ENCODE measurements at regions not wholly inside any gene's neighbourhood (a gene's known extent, or its start where the extent isn't known, plus 50 kb on each side); places are given as distances from the start of the nearest gene placed in this dataset.
A peak's percentile ranks its signal among the peaks of the same experiment; 100 is the strongest.

DNA sequence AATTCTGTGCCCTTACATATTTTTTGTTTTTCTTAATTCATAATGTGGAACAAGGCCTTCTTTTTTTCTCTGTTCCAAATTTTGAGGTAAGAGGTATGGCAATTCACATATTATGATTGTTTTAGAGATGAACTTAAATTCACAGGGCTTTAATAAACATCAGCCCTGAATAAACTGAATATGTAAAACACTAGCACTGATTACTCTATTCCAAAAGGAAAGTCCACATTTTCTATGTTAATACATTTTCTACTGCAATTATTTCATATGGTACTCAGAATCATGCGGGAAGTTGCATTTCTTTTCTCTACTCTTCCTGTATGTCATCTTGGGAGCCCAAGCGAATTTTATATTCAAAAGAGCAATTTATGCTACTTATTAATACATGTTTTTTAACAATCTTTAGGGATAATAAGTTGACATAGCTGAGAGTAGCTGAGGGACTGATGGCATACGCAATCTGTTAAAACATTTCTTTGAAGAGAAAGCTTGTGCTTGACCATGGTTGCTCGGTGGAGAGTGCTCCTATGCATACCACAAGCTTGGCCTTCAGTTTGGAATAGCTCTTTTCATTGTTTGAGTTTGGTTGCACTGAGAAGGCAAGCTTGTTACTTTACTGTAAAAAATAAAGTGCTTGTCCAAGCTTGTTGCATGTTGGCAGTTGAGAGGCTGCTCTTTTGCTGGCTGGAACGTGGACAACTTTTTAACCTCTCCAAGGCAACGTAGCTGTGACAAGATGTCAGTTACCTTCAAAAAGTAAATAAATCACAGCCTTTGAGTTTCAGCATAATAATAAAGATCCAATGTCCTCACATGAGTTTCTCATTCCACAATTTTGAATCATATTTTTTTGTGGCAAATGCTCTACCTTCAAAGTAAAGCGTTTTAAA, 196.3 kb upstream of the SPRY1 start:
- Histone ChIP-seq H3K36me3 (ENCODE audit: control insufficient read depth in 4 of 4, insufficient read depth in 4 of 4, low read length in 4 of 4) (no peaks in the 10 kb centered on the region), H3K27ac (ENCODE audit: low read depth in 1 of 2, low read length in 1 of 2) (no peak overlapping the region), H3K27me3 (ENCODE audit: control insufficient read depth in 3 of 3, insufficient read depth in 3 of 3, low read length in 2 of 3) (no peaks in the 10 kb centered on the region), H3K9ac (ENCODE audit: insufficient read depth in 1 of 2, low read length in 2 of 2) (no peak overlapping the region), H3K9me3 (ENCODE audit: control insufficient read depth in 4 of 4, insufficient read depth in 3 of 4, low read length in 3 of 4) (no peaks in the 10 kb centered on the region), H3K4me1 (ENCODE audit: control insufficient read depth in 5 of 5, insufficient read depth in 5 of 5, low read length in 5 of 5) (peaks cover 0 to 5% (median 0%) of the 10 kb centered on the region in 5 donors), H3K4me3 (no peak overlapping the region)
- ATAC-seq (ENCODE audit: insufficient read depth, low FRiP score) (no peak), DNase-seq (peak in 1 of 3 donors; percentile 51)
- 78 to 87% methylated on average over 7 of the region's 7 CpGs for WGBS, 2 donors
- TF ChIP-seq, protein P1, sequence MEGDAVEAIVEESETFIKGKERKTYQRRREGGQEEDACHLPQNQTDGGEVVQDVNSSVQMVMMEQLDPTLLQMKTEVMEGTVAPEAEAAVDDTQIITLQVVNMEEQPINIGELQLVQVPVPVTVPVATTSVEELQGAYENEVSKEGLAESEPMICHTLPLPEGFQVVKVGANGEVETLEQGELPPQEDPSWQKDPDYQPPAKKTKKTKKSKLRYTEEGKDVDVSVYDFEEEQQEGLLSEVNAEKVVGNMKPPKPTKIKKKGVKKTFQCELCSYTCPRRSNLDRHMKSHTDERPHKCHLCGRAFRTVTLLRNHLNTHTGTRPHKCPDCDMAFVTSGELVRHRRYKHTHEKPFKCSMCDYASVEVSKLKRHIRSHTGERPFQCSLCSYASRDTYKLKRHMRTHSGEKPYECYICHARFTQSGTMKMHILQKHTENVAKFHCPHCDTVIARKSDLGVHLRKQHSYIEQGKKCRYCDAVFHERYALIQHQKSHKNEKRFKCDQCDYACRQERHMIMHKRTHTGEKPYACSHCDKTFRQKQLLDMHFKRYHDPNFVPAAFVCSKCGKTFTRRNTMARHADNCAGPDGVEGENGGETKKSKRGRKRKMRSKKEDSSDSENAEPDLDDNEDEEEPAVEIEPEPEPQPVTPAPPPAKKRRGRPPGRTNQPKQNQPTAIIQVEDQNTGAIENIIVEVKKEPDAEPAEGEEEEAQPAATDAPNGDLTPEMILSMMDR (IDR thresholded peaks at IDR 0.05; ENCODE audit: control extremely low read depth, extremely low read depth): no peak

DNA sequence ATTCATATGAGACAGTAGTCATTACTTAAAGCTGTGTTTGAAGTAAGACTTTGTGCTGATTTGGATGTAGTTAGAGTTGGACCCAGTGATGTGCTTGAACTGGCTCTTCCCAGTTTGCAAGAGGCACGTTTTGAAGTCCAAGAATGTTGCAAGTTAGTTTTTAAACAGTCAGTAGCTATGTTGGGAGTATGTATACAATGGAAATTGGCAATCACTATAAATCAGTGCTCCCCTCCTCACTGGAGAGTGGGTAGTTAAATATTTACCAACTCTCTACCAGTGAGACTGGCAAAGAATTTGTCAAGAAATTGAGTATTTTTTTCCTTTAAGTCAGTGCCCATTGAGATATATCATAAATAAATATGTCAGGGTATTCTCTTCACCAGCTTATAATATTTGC, 191.9 kb upstream of the SPRY1 start:
- Histone ChIP-seq H3K27ac (ENCODE audit: low read depth in 1 of 2, low read length in 1 of 2) (no peak overlapping the region), H3K4me1 (ENCODE audit: control insufficient read depth in 5 of 5, insufficient read depth in 5 of 5, low read length in 5 of 5) (peaks cover 0 to 5% (median 0%) of the 10 kb centered on the region in 5 donors), H3K27me3 (ENCODE audit: control insufficient read depth in 3 of 3, insufficient read depth in 3 of 3, low read length in 2 of 3) (no peaks in the 10 kb centered on the region), H3K9me3 (ENCODE audit: control insufficient read depth in 4 of 4, insufficient read depth in 3 of 4, low read length in 3 of 4) (no peaks in the 10 kb centered on the region), H3K9ac (ENCODE audit: insufficient read depth in 1 of 2, low read length in 2 of 2) (no peak overlapping the region), H3K36me3 (ENCODE audit: control insufficient read depth in 4 of 4, insufficient read depth in 4 of 4, low read length in 4 of 4) (no peaks in the 10 kb centered on the region), H3K4me3 (no peak overlapping the region)
- WGBS, 2 donors: 73 to 74% methylated on average over 1 of the region's 1 CpG
- TF ChIP-seq, protein P1 (IDR thresholded peaks at IDR 0.05; ENCODE audit: control extremely low read depth, extremely low read depth): no peak
- DNase-seq (no peak), ATAC-seq (ENCODE audit: insufficient read depth, low FRiP score) (no peak)

DNA sequence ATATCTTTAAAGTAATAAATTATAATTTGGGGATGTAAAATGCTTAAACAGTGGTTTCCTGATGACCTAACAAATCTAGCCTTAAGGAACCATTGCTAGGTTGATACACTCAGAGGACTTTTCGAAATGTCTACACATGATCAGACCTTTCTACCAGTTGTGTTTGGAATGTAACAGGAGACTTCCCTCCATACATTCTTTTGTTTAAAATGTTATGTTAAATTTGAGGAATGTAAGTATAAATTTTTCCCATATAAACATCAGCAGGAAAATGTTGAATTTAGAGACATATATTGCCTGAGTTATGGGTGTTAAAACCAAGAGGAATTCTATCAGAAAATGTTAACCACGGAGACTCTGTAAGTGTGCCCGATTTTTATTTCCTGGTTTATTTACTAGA, 190.6 kb upstream of the SPRY1 start:
- H3K27me3 ChIP-seq (ENCODE audit: control insufficient read depth in 3 of 3, insufficient read depth in 3 of 3, low read length in 2 of 3): no peaks in the 10 kb centered on the region
- no peak for ATAC-seq (ENCODE audit: insufficient read depth, low FRiP score)
- DNase-seq: no peak
- WGBS, 2 donors: 63 to 71% methylated on average over 3 of the region's 3 CpGs
- no peak overlapping the region for H3K4me3 ChIP-seq
- H3K9ac ChIP-seq (ENCODE audit: insufficient read depth in 1 of 2, low read length in 2 of 2): no peak overlapping the region
- H3K36me3 ChIP-seq (ENCODE audit: control insufficient read depth in 4 of 4, insufficient read depth in 4 of 4, low read length in 4 of 4): no peaks in the 10 kb centered on the region
- no peaks in the 10 kb centered on the region for H3K9me3 ChIP-seq (ENCODE audit: control insufficient read depth in 4 of 4, insufficient read depth in 3 of 4, low read length in 3 of 4)
- H3K27ac ChIP-seq (ENCODE audit: low read depth in 1 of 2, low read length in 1 of 2): no peak overlapping the region
- TF ChIP-seq, protein P1 (IDR thresholded peaks at IDR 0.05; ENCODE audit: control extremely low read depth, extremely low read depth): no peak
- H3K4me1 ChIP-seq (ENCODE audit: control insufficient read depth in 5 of 5, insufficient read depth in 5 of 5, low read length in 5 of 5): no peaks in the 10 kb centered on the region
